HL-60 (cell line): ENCODE measurements at regions not wholly inside any gene's neighbourhood (a gene's known extent, or its start where the extent isn't known, plus 50 kb on each side); places are given as distances from the start of the nearest gene placed in this dataset.

Source experiments
- POLR2AphosphoS5 ChIP-seq: IDR thresholded peaks from 2 replicates; pipeline ENCODE4 v1.6.1; 2012; ENCODE audit warnings: low read depth
- TF ChIP-seq, protein P1 (sequence below): IDR thresholded peaks from one replicate; pipeline ENCODE4 v1.5.1; 2011; ENCODE audit warnings: low read length, control low read depth, inconsistent platforms; ENCODE audit not compliant: insufficient read depth

DNA sequence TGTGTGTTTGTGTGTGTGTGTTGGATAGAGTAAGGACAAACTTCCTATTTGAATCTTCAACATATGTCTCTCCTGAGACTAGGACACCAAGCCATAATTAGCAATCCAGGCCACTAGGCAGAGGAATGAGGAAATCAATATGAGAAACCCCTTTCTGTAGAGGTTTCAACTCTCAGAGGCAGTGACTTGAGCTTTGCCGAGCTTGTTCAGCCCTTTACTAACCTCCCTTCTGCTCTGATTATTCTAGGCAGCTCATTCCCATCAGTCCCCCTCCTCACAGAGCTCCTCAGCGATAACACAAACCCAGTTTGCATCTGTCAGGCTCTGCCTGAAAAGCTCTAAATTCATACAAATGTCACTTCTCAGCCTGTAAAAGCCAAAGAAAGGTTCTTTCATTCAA is 1030.3 kb downstream of the CDH8 start:
- TF ChIP-seq, protein P1, sequence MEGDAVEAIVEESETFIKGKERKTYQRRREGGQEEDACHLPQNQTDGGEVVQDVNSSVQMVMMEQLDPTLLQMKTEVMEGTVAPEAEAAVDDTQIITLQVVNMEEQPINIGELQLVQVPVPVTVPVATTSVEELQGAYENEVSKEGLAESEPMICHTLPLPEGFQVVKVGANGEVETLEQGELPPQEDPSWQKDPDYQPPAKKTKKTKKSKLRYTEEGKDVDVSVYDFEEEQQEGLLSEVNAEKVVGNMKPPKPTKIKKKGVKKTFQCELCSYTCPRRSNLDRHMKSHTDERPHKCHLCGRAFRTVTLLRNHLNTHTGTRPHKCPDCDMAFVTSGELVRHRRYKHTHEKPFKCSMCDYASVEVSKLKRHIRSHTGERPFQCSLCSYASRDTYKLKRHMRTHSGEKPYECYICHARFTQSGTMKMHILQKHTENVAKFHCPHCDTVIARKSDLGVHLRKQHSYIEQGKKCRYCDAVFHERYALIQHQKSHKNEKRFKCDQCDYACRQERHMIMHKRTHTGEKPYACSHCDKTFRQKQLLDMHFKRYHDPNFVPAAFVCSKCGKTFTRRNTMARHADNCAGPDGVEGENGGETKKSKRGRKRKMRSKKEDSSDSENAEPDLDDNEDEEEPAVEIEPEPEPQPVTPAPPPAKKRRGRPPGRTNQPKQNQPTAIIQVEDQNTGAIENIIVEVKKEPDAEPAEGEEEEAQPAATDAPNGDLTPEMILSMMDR = no peak
- TF ChIP-seq POLR2AphosphoS5 = no peak
